HG02884 (cell line): ENCODE measurements at regions not wholly inside any gene's neighbourhood (a gene's known extent, or its start where the extent isn't known, plus 50 kb on each side); places are given as distances from the start of the nearest gene placed in this dataset.

Source experiments
- ATAC-seq: cut with Tn5 transposase; IDR thresholded peaks from one replicate; pipeline ENCODE4 v1.9.1; 2021; ENCODE audit warnings: mild to moderate bottlenecking, moderate library complexity; ENCODE audit not compliant: unreplicated experiment

GRCh38 chr10:44064987-44065787 lies 319.7 kb downstream of the CXCL12 start:
- ATAC-seq, result no peak

GRCh38 chr10:44064317-44064716 lies 320.6 kb downstream of the CXCL12 start:
- ATAC-seq, result no peak

- no peak for ATAC-seq
Measured at GRCh38 chr10:44063686-44064085, 321.2 kb downstream of the CXCL12 start.

GRCh38 chr10:44060719-44061118 lies 324.2 kb downstream of the CXCL12 start:
- ATAC-seq, result no peak

GRCh38 chr10:44060221-44060620 lies 324.7 kb downstream of the CXCL12 start:
- no peak for ATAC-seq

GRCh38 chr10:44058259-44058658 lies 326.6 kb downstream of the CXCL12 start:
- no peak for ATAC-seq

GRCh38 chr10:44056967-44057805 lies 327.7 kb downstream of the CXCL12 start:
- no peak for ATAC-seq

- no peak for ATAC-seq
Measured at GRCh38 chr10:44056206-44056605, 328.7 kb downstream of the CXCL12 start.

GRCh38 chr10:44054046-44054445 lies 330.9 kb downstream of the CXCL12 start:
- no peak for ATAC-seq

- no peak for ATAC-seq
Measured at GRCh38 chr10:44053391-44053790, 331.5 kb downstream of the CXCL12 start.

GRCh38 chr10:44051584-44052385 lies 333.1 kb downstream of the CXCL12 start:
- no peak for ATAC-seq

- no peak for ATAC-seq
Measured at GRCh38 chr10:44051091-44051490, 333.8 kb downstream of the CXCL12 start.

- ATAC-seq, result no peak
Measured at GRCh38 chr10:44049301-44050015, 335.4 kb downstream of the CXCL12 start.

- no peak for ATAC-seq
Measured at GRCh38 chr10:44047361-44047760, 337.5 kb downstream of the CXCL12 start.

GRCh38 chr10:44046605-44047004 lies 338.3 kb downstream of the CXCL12 start:
- no peak for ATAC-seq

GRCh38 chr10:44045020-44045419 lies 339.9 kb downstream of the CXCL12 start:
- ATAC-seq, result no peak

- ATAC-seq, result no peak
Measured at GRCh38 chr10:44044549-44044948, 340.3 kb downstream of the CXCL12 start.

- no peak for ATAC-seq
Measured at GRCh38 chr10:44043646-44044375, 341.1 kb downstream of the CXCL12 start.

GRCh38 chr10:44042926-44043602 lies 341.8 kb downstream of the CXCL12 start:
- no peak for ATAC-seq
